ENCODE measurements at regions not wholly inside any gene's neighbourhood (a gene's known extent, or its start where the extent isn't known, plus 50 kb on each side); places are given as distances from the start of the nearest gene placed in this dataset.
A peak's percentile ranks its signal among the peaks of the same experiment; 100 is the strongest.

- DNase-seq (ENCODE audit: low spot score), result no peak
These were observed 413.7 kb downstream of the SETD4 start for GRCh38 chr21:35646606-35647005.

GRCh38 chr21:35645991-35646390 lies 414.3 kb downstream of the SETD4 start:
- DNase-seq (ENCODE audit: low spot score), result no peak

GRCh38 chr21:35644523-35644922 lies 415.8 kb downstream of the SETD4 start:
- DNase-seq (ENCODE audit: low spot score), result no peak

GRCh38 chr21:35643176-35643575 lies 417.1 kb downstream of the SETD4 start:
- no peak for DNase-seq (ENCODE audit: low spot score)

- no peak for DNase-seq (ENCODE audit: low spot score)
These were observed 418.9 kb downstream of the SETD4 start for GRCh38 chr21:35641271-35642016.

GRCh38 chr21:35637431-35637830 lies 422.9 kb downstream of the SETD4 start:
- DNase-seq (ENCODE audit: low spot score), result no peak

- no peak for DNase-seq (ENCODE audit: low spot score)
These were observed 424.3 kb downstream of the SETD4 start for GRCh38 chr21:35635994-35636393.

- no peak for DNase-seq (ENCODE audit: low spot score)
These were observed 425.1 kb downstream of the SETD4 start for GRCh38 chr21:35635261-35635660.

- DNase-seq (ENCODE audit: low spot score), result no peak
These were observed 426.8 kb downstream of the SETD4 start for GRCh38 chr21:35633501-35633900.

GRCh38 chr21:35632711-35633110 lies 427.6 kb downstream of the SETD4 start:
- no peak for DNase-seq (ENCODE audit: low spot score)

- peak; percentile 8 for DNase-seq (ENCODE audit: low spot score)
These were observed 432.0 kb downstream of the SETD4 start for GRCh38 chr21:35628316-35628715.

GRCh38 chr21:35627462-35627861 lies 432.9 kb downstream of the SETD4 start:
- no peak for DNase-seq (ENCODE audit: low spot score)

GRCh38 chr21:35625576-35625975 lies 434.8 kb downstream of the SETD4 start:
- DNase-seq (ENCODE audit: low spot score), result no peak

- DNase-seq (ENCODE audit: low spot score), result no peak
These were observed 435.4 kb downstream of the SETD4 start for GRCh38 chr21:35624901-35625300.

GRCh38 chr21:35622612-35623011 lies 437.7 kb downstream of the SETD4 start:
- no peak for DNase-seq (ENCODE audit: low spot score)

GRCh38 chr21:35619184-35619583 lies 441.1 kb downstream of the SETD4 start:
- DNase-seq (ENCODE audit: low spot score), result no peak

GRCh38 chr21:35617491-35617890 lies 442.8 kb downstream of the SETD4 start:
- DNase-seq (ENCODE audit: low spot score), result no peak

GRCh38 chr21:35616090-35616489 lies 444.2 kb downstream of the SETD4 start:
- peak; percentile 61 for DNase-seq (ENCODE audit: low spot score)

GRCh38 chr21:35615325-35615724 lies 445.0 kb downstream of the SETD4 start:
- no peak for DNase-seq (ENCODE audit: low spot score)

- no peak for DNase-seq (ENCODE audit: low spot score)
These were observed 445.9 kb downstream of the SETD4 start for GRCh38 chr21:35614396-35614921.

GRCh38 chr21:35611708-35612132 lies 448.6 kb downstream of the SETD4 start:
- peak; percentile 34 for DNase-seq (ENCODE audit: low spot score)

- no peak for DNase-seq (ENCODE audit: low spot score)
These were observed 451.1 kb downstream of the SETD4 start for GRCh38 chr21:35609263-35609662.

GRCh38 chr21:35607406-35607805 lies 452.9 kb downstream of the SETD4 start:
- no peak for DNase-seq (ENCODE audit: low spot score)

GRCh38 chr21:35606578-35606977 lies 453.7 kb downstream of the SETD4 start:
- peak; percentile 20 for DNase-seq (ENCODE audit: low spot score)
